Endothelial cell of umbilical vein (primary cell): ENCODE measurements at regions not wholly inside any gene's neighbourhood (a gene's known extent, or its start where the extent isn't known, plus 50 kb on each side); places are given as distances from the start of the nearest gene placed in this dataset.

ENCODE experiments used
- CTCF ChIP-seq, 2 donors: IDR thresholded peaks; 1 replicate in 1 of 2; 2 replicates in 1 of 2; pipeline ENCODE4 v1.5.1; 2011; ENCODE audit warnings: low read length in 2 of 2, mild to moderate bottlenecking in 2 of 2, moderate library complexity in 2 of 2, control low read depth in 1 of 2, inconsistent platforms in 1 of 2, low read depth in 1 of 2; ENCODE audit not compliant: insufficient read depth in 1 of 2; ENCODE audit errors: extremely low read depth in 1 of 2
- EZH2 ChIP-seq: IDR thresholded peaks from 2 replicates; pipeline ENCODE4 v1.6.1; 2012; ENCODE audit warnings: borderline replicate concordance, low read depth, mild to moderate bottlenecking, moderate library complexity, low read length, inconsistent platforms; ENCODE audit not compliant: severe bottlenecking
- MAX ChIP-seq: IDR thresholded peaks from 2 replicates; pipeline ENCODE4 v1.6.1; 2011; ENCODE audit not compliant: insufficient read depth, insufficient read length
- POLR2A ChIP-seq: IDR thresholded peaks from 2 replicates; pipeline ENCODE4 v1.6.1; 2012; ENCODE audit warnings: low read depth, mild to moderate bottlenecking, control low read depth, low read length

GRCh38 chr2:145690183-145690778, 1170.4 kb upstream of the ZEB2 start:
- TF ChIP-seq POLR2A (no peak), CTCF (IDR thresholded peaks at IDR 0.05; ENCODE audit: extremely low read depth in 1 of 2, insufficient read depth in 1 of 2, low read depth in 1 of 2, low read length in 2 of 2) (no peak), EZH2 (no peak), MAX (no peak)
